NAMALWA (cell line): ENCODE measurements at regions not wholly inside any gene's neighbourhood (a gene's known extent, or its start where the extent isn't known, plus 50 kb on each side); places are given as distances from the start of the nearest gene placed in this dataset.
"Not testable (repeated sequence)": the region's sequence is repeated elsewhere in the genome, so short reads cannot be mapped to it uniquely, and the experiment has no call there.

ENCODE experiments used
- DNase-seq: peaks from one replicate; pipeline ENCODE4 v3.0.0-alpha.2; 2015; ENCODE audit warnings: low spot score

DNA sequence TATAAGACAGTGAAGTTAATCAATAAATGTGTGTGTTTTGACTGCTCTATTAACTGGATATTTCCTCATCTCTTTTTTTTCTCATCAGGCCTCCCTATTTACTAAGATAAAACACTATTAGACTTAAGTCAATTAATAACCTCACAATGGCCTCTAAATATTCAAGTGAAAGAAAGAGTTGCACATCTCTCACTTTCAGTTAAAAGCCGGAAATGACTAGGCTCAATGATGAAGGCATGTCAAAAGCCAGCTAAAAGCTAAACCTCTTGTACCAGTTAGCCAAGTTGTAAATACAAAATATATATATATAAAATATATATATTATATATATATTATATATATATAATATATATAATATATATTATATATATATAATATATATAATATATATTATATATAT is 127.0 kb upstream of the MEOX2 start:
- no peak for DNase-seq

DNA sequence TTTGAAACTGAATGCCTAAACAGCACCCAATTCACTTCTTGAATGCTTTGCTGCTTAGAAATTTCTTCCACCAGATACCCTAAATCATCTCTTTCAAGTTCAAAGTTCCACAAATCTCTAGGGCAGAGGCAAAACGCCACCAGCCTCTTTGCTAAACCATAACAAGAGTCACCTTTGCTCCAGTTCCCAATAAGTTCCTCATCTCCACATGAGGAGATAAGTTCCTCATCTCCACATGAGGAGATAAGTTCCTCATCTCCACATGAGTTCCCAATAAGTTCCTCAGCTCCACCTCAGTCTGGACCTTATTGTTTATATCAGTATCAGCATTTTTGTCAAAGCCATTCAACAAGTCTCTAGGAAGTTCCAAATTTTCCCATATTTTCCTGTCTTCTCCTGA is 123.9 kb upstream of the MEOX2 start:
- not testable (repeated sequence) for DNase-seq

DNA sequence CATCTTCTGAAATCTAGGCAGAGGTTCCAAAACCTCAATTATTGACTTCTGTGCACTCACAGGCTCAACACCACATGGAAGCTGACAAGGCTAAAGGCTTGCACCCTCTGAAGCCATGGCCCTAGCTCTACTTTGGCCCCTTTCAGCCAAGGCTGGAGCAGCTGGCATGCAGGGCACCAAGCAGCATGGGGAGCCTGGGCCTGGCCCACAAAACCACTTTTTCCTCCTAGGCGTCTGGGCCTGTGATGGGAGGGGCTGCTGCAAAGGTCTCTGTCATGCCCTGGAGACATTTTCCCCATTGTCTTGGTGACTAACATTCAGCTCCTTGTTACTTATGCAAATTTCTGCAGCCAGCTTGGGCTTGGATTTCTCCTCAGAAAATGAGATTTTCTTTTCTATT is 123.5 kb upstream of the MEOX2 start:
- DNase-seq = not testable (repeated sequence)

DNA sequence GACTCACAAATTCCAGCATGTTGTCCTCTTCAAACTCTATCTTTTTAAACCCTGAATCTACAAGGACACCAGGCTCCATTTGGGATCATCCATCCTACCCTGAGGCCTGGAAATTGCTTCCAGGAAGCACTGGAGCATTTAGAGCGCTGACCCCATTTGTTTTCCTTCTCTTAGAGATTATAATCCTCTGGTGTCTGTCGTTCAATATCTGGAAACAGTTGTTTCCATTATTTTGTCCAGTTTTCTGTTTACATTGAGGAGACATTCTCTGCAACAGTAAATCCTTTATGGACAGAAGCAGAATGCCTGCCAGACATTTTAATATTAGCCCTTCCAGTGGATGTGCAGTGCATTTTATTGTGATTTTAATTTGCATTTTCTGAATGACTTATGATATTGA is 119.4 kb upstream of the MEOX2 start:
- DNase-seq = no peak

DNA sequence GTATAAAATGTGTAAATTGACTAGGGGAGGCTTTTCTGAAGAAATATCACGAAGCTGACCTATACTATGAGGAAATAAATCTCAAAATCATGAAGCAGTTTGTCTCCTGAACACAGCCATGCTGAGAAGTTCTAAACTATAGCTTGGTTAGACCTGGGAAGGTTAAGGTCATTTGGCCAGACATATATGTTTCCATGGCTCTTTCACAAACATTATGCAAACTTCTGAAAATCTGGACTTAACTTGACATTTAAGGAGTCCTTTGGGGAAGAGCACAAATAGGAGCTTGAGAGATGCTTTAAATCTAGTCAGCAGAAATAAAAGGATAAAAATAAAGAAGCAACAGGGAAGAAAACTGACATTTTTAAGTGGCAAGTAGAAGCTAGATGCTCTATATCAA is 115.9 kb upstream of the MEOX2 start:
- no peak for DNase-seq

DNA sequence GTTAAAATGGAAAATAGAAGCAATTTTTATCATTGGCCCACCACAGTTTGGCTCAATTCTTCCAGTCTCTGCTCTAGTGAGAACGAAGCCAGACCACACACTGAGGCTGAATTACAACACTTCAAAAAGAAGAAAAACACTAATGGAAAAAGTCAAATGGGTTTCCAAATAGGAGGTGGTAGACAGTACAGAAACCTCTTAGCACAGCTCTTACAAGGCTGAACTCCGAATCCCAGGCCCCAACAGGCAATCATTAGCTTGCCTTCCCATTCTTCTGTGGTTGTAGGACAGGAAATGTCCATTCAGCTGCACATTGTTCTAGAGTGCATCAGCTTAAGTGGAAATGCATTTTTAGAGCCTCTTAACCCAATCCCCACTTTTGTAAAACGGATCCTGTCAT is 115.1 kb upstream of the MEOX2 start:
- no peak for DNase-seq

DNA sequence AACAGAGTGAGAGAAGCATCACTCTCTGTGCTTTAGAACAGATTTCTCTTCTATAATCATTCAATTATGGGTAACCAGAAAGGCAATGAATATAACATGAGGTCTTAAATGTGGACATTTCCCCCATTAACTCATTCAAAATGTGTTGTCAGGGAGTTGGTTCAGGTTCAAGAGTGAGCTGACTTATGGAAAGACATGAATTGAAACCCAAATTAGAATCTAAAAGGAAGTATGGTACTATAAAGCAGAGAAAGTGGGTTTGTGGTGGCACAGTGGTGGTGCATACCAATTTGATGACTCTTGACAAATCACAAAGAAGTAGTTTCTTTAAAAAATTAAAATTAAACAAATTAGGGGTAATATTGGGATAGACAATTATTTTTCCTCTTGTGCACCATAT is 114.6 kb upstream of the MEOX2 start:
- DNase-seq = no peak

DNA sequence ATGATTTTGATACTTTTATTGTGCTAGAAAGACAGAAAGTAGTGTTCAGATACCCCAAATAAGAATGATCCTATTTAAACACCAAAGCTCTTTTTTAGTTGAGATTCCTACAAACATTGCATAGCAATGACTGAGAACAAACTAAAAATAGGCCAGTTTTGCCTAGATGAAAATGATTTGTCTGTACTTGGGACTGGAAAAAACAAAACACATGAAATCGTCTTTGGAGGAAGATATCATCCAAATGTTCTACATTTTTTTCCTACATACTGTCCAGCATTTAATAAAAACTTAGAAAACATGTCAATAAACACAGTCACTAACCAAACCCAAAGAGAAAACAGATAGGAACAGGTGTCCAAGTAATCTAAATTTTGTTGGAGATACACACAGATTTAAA is 111.6 kb upstream of the MEOX2 start:
- DNase-seq = no peak

DNA sequence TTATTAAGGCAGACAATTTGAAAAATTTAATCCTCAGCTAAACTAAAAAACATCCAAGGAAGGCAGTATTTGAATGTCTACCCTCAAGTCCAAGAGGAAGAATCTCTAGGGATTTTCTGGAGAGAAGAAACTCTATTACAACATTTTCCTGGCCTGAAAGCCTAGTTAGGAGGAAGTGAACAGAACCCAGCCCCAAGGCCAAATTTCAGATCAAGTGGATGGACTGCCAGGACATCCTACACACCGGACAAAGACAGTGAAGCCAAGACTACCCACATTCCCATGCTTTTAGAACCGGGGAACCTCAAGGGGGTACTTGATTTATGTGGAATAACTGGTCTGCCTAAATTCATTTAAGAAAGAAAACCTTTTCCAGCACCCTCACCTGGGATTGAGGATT is 108.9 kb upstream of the MEOX2 start:
- DNase-seq = no peak

DNA sequence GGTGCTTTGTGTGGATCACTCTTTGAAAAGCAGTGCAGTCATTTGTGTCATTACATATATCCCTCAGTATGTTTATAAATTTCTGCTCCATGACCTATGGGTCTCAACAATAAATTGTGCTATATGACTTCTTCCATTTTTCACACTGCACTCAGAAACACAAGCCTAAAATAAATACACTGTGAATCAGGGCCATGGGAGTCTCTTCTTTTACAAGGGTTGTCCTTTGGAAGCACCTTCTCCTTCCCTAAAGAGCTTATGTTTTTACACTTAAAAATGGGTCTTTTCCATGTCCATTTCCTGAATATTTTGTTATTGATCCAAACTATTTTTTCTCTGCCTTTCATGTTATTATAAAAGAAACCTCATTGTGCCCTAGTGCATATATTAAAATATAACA is 108.3 kb upstream of the MEOX2 start:
- no peak for DNase-seq

DNA sequence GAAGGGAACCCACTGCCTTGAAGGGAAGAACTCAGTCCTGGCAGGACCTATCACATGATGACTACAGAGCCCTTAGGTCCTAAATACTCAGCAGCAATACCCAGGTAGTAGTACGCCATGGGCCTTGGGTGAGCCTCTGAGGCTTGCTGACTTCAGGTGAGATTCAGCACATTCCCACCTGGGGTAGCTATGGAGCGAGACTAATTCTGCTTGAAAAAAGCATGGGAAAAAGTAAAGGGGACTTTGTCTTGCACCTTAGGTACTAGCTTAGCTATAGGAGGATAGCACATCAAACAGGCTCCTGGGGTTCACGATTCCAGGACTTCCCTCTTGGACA is 98.2 kb upstream of the MEOX2 start:
- no peak for DNase-seq

DNA sequence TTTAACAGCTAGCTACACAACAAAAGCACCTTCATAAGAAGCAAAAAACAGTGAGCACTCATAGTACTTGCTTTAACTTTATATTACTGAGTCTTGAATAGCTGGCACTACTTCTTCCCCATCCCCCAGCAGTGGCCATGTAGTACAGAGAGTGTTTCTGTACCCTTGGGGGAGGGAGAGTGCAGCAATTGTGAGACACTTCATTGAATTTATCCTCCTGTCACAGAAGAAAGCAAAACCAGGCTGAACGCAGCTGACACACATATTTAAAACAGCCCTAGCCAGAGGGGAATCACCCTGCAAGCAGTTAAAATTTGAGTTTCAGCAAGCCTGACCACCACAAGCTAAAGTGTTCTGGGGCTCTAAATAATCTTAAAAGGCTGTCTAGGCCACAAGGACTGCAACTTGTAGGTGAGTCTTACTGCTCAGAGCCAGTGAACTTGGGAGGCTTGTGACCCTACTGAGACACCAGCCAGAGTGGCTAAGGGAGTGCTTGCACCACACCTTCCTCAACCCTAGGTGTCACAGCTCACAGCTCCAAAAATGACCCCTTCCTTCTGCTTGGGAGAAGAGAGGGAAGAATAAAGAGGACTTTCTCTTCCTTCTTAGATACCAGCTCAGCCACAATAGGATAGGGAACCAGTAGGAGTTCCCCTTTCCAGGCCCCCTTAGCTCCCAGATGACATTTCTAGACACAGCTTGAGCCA is 97.7 kb upstream of the MEOX2 start:
- no peak for DNase-seq

DNA sequence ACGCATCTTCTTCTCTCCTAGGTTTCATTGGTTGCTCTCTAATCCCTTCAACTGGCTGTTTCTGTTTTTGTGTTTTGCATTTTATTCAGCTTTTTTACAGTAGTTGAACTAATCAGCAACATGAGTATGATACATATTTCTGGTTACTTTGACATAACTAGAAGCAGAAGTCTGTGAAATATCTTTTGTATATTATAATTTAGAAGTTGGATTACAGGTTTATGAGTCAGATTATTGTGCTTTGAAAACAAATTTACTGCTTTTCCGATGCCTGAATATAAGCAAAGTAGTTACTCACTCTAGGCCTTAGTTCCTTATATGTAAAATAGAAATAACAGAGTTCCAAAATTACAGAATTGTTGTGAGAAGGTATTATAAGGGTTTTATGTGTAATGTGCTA is 96.2 kb upstream of the MEOX2 start:
- DNase-seq = no peak

DNA sequence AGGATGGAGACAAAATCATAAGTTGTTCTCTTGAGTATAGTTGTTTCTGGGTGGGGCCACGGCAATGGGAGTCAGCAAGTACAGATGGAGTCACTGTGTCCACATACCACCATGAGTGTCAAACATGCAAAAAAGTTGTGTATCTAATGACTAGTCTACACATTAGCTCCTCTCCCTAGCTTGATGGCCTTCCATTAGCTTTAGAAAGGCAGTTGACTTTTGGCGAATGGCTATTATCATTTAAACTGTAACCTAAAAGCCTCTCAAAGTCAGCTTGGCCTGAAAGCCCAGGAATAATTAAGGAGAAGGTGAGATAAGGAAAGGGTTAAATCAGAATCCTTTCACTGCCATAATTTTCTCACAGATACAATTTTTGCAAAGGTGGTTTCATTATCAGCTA is 95.5 kb upstream of the MEOX2 start:
- no peak for DNase-seq

DNA sequence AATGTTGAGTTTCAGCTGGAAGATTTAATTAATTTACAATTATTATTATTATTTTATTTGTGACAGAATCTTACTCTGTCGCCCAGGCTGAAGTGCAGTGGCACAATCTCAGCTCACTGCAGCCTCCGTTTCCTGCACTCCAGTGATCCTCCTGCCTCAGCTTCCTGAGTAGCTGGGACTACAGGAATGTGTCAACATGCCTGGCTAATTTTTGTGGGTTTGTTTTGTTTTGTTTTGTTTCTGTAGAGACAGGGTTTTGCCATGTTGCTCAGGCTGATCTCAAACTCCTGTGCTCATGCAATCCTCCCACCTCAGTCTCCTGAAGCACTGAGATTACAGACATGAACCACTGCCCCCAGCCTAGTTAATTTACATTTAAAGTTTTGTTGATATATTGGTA is 93.8 kb upstream of the MEOX2 start:
- no peak for DNase-seq

DNA sequence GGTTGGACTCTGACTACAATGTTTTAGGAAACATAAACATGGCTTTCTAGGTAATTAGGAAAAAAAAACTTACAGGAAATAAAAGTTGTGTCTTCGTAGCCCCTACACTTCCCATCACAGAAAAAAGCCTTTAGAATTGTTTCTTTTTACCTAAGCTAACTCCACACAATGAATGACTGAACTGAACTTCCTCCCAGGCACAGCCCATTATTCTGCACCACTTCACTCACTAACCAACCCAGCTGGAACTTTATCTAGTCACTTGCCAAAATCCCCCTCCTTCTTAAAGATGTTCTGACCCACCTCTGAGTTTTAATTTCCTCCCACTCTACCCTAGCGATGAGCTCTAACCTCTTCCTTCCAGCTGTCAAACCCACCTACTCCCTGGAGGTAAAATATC is 91.7 kb upstream of the MEOX2 start:
- no peak for DNase-seq

DNA sequence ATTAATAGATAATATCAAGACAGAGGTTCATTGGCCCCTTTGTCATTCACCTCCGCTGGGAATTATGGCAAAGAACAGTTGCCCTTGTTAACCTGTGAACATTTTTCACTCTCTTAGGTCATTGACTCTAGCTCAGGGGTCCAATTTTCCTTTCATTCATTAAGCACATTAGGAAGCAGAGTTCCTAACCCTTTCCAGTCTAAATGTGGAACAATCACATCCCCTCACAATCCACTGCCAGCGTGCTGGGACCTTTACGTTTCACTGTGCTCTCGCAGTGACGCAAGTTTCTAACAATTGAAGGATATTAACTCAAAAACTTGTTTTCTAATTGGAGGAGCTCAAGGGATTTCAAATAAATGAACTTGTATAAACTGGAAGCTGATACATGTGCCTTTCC is 79.3 kb upstream of the MEOX2 start:
- DNase-seq = no peak

DNA sequence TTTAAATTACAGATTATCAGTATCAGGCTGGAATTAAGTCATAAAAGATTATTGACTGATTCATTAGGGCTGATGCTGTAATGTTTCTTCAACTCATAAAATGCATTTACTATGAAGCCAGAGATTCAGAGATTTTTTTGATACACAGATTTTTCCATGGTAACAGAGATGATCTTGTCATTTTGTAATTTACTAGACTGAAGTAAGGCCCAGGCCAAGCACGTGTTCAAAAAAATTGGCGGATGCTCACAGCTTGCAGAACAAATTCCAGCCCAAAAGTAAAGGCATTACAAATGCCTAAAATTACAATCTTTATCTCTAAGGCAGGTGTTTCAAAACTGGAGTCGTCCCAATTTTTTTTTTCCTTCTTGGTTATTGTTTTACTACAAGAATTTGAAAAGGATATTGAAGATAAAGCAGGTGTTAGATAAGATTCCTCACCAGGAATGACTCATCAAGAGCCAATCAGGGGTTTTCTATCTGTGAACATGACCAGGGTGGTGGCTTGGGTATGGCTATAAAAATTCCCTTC is 78.4 kb upstream of the MEOX2 start:
- no peak for DNase-seq

DNA sequence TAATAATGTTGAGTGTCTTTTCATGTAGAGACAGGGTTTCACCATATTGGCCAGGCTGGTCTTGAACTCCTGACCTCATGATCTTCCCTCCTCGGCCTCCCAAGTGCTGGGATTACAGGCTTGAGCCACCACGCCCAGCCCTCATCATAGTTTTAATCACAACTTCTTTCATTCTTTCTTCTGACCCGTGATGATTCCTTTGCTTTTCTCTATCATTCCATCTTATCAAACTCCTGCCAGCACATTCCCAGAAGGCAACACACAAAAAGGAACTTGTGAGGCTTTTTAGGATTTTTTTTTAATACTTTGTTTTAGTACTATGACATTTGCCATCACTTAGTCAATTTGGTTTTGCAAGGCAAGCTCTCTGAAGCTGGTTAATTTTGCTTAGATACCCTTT is 77.5 kb upstream of the MEOX2 start:
- no peak for DNase-seq

DNA sequence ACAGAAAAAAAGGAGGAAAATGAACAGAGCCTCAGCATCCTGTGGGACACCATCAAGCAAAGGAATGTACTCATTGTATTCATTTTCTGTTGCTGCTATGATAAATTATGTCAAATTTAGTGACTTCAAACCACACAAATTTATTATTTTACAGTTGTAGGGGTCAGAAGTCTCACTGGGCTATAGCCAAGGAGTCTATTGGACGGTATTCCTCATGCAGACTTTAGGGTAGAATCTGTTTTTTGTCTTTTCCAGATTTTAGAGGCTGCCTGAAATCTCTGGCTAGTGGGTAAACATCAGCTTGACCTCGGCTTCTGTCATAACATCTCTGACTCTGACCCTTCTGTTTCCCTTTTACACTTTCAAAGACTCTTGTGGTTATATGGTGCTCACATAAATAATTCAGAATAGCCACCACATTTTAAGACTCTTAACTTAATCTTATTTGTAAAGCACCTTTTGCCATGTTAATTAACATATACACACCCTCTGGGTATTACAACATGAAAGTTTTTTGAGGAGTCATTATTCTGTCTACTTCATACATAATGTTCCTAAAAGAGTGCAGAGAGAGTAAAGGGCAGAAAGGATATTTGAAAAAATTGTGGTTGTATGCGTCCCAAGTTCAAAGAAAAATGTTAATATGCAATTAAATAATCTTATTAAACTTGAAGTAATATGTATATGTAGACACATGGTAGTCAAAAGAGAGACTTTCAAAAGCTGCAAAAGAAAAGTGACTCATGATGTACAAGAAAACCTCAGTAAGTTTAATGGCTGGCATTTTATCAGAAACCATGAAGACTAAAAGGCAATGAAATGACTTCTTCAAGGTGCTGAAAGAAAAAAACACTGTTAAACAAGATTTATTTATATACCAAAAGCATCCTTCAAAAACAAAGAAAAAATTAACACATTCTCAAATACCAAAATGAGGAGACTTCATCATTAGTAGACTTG is 70.8 kb upstream of the MEOX2 start:
- no peak for DNase-seq

DNA sequence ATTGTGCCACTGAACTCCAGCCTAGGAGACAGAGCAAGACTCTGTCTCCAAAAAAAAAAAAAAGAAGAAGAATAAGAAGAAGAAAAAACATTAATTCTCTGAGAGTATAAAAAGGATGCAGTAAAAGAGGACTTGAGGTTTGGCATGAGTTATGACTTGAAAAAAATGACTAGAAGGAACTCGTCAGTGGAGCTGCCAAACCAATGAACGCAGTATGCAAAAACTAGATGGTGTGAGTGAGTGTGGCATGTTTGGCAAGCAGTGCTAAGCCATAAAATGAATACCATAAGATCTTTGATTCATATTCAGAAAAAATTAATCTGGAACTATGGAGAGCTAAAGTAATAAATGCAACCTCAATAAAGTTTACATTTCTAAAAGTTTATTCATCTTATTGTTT is 68.6 kb upstream of the MEOX2 start:
- no peak for DNase-seq

DNA sequence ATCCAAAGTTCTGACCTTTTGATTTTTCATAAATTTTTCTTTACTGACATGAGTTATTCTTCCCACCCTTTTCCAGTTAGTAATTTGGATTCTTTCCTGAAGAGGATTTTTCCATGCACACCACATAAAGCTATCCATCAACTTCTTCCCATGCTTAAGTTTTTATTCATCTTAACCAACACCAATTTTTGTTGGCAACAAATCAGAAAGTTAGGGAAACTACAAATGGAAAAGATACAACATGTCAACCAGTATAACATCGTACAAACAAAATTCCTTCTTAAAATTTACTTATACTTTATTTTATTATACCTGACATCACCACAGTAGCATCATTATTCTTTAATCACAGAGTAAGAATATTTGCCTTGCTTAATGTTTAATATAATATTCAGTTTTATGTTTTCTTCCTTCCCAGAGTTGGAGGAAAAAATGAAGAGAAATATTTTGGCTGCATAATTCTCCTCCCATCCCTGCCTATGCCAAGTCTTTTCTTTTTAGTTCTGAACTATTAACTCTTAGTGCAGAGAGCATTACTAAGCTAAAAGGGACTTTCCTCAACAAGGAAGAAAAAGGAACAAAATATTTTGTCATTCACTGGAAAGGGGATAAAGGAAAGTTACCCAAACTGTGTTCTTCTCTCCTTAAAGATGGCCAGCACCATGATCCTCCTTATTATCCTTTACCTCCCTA is 67.5 kb upstream of the MEOX2 start:
- no peak for DNase-seq

DNA sequence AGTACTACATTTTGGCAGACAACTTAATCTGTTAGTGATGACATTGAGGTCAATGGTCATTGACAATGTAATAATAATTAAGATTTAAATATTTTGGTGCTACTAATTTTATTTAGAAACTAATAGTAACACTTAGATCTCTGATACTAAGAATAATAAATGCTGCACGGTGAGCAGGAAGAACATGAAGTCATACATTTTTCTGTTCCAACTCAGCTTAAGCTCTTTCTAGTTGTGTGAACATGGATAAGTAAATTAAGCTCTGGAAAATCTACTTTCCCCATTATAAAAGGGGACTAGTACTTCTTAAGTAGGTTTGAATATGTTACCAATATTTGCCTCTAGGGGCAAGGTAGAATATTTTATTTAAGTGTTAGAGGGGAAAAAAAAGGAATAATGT is 65.9 kb upstream of the MEOX2 start:
- no peak for DNase-seq
